ENCODE measurements at regions not wholly inside any gene's neighbourhood (a gene's known extent, or its start where the extent isn't known, plus 50 kb on each side); places are given as distances from the start of the nearest gene placed in this dataset.

- no peak for TF ChIP-seq CTCF (conservative IDR thresholded peaks at IDR 0.05; ENCODE audit: low read depth, low read length)
- TF ChIP-seq EZH2 (IDR thresholded peaks at IDR 0.05; ENCODE audit: borderline replicate concordance, low read depth, low read length, poor library complexity, severe bottlenecking): no peak
Observed at GRCh38 chr3:87398168-87398801, 121.9 kb upstream of the POU1F1 start.
